K562 (cell line): ENCODE measurements at regions not wholly inside any gene's neighbourhood (a gene's known extent, or its start where the extent isn't known, plus 50 kb on each side); places are given as distances from the start of the nearest gene placed in this dataset.

Experiments
- ATAC-seq: fragments of 200-7000 bp; cut with Tn5 transposase; 3 replicates; pipeline ENCODE4 v1.9.1; 2020; ENCODE audit warnings: moderate library complexity
- BruUV-seq: library from RNA; stranded (reverse); fragments of 400-500 nt; replicated peaks from 2 replicates; lab custom pipeline; 2021; lab: Mats Ljungman, UMichigan
- CTCF ChIA-PET: fragments of 300-600 bp; formaldehyde crosslinking; extraction: SDS; loops from one replicate; lab custom pipeline; 2021; ENCODE audit warnings: low intra/inter-chr PET ratio; lab: Yijun Ruan, JAX
- POLR2A ChIA-PET: fragments of 300-600, 350-650 bp; sonication (Branson Sonifier 250); formaldehyde crosslinking; extraction: SDS; loops from one replicate; lab custom pipeline; 2021; ENCODE audit warnings: antibody characterized with exemption, inconsistent platforms; lab: Yijun Ruan, JAX
- DNase-seq, 4 experiments: peaks; one replicate each; pipeline versions ENCODE4 v3.0.0 to v3.0.0-alpha.2; 2011 to 2018; ENCODE audit warnings: low spot score in 3 of 4, mixed read lengths in 3 of 4; ENCODE audit errors: extremely low read depth in 1 of 4
- FAIRE-seq: peaks from 2 replicates; lab custom pipeline; 2011; peaks lifted over from hg19 to GRCh38; lab: Jason Lieb, UNC
- H2AFZ ChIP-seq: 2 replicates; pipeline ENCODE4 v1.6.0; 2011; ENCODE audit warnings: low read depth, low read length, control low read depth, inconsistent platforms
- H3K27ac ChIP-seq: fragments of 200-600 bp; 3 replicates; pipeline ENCODE4 v1.8.0; 2011; ENCODE audit warnings: low read depth, mild to moderate bottlenecking, control low read depth, inconsistent platforms, low read length, moderate library complexity, mixed read lengths; ENCODE audit errors: extremely low read depth
- H3K27me3 ChIP-seq, 2 experiments: fragments of 300-600 bp in 1 of 2; 2 replicates in 1 of 2; 3 replicates in 1 of 2; pipeline versions ENCODE4 v1.6.0 to v1.8.0; 2011; ENCODE audit warnings: inconsistent platforms in 2 of 2, low read length in 2 of 2, mild to moderate bottlenecking in 1 of 2, mixed read lengths in 1 of 2, moderate library complexity in 1 of 2; ENCODE audit not compliant: control insufficient read depth in 2 of 2, insufficient read depth in 2 of 2
- H3K36me3 ChIP-seq: fragments of 300-600 bp; 3 replicates; pipeline ENCODE4 v1.8.0; 2011; ENCODE audit warnings: mild to moderate bottlenecking, low read length, inconsistent platforms; ENCODE audit not compliant: control insufficient read depth, insufficient read depth
- H3K4me1 ChIP-seq, 2 experiments: fragments of 200-600 bp in 1 of 2; replicated peaks in 1 of 2; 2 replicates in 1 of 2; 3 replicates in 1 of 2; pipeline versions ENCODE4 v1.5.1 to v1.8.0; 2011; ENCODE audit warnings: inconsistent platforms in 2 of 2, low read length in 2 of 2, mild to moderate bottlenecking in 1 of 2, mixed read lengths in 1 of 2, moderate library complexity in 1 of 2; ENCODE audit not compliant: control insufficient read depth in 2 of 2, insufficient read depth in 2 of 2
- H3K4me2 ChIP-seq: 2 replicates; pipeline ENCODE4 v1.6.1; 2011; ENCODE audit warnings: low read length, control low read depth, inconsistent platforms, mixed read lengths; ENCODE audit not compliant: insufficient read depth
- H3K4me3 ChIP-seq: fragments of 200-600 bp; sonication (generic), shearing (Covaris generic); 2 replicates; pipeline ENCODE4 v1.5.1; 2016; ENCODE audit warnings: control low read depth, inconsistent platforms
- H3K79me2 ChIP-seq: fragments of 200-600 bp; 3 replicates; pipeline ENCODE4 v1.8.0; 2011; ENCODE audit warnings: low read length, inconsistent platforms; ENCODE audit not compliant: control insufficient read depth, insufficient read depth
- H3K9ac ChIP-seq, 2 experiments: 2 replicates each; pipeline versions ENCODE4 v1.6.0 to v1.6.1; 2011; ENCODE audit warnings: low read depth in 2 of 2, low read length in 2 of 2, control low read depth in 1 of 2, inconsistent platforms in 1 of 2, mild to moderate bottlenecking in 1 of 2, mixed read lengths in 1 of 2; ENCODE audit not compliant: insufficient read depth in 1 of 2
- H3K9me1 ChIP-seq: one replicate; pipeline ENCODE4 v1.6.0; 2011; ENCODE audit warnings: inconsistent platforms, mild to moderate bottlenecking, low read length, moderate library complexity; ENCODE audit not compliant: control insufficient read depth, insufficient read depth
- H3K9me3 ChIP-seq: replicated peaks from 2 replicates; pipeline ENCODE4 v1.5.1; 2011; ENCODE audit warnings: low read depth, low read length, inconsistent platforms; ENCODE audit not compliant: control insufficient read depth, insufficient read depth
- H4K20me1 ChIP-seq: replicated peaks from 2 replicates; pipeline ENCODE4 v1.6.1; 2011; ENCODE audit warnings: low read length, inconsistent platforms, mixed read lengths; ENCODE audit not compliant: control insufficient read depth, insufficient read depth
- ARID1B ChIP-seq: fragments of 450-650 bp; IDR thresholded peaks from 2 replicates; pipeline ENCODE4 v1.6.1; 2016; ENCODE audit warnings: antibody characterized with exemption, mild to moderate bottlenecking, inconsistent platforms
- CEBPG ChIP-seq, 3 experiments: fragments of 200-800 bp in 1 of 3; sonication (Bioruptor generic) in 1 of 3; sonication (generic) in 1 of 3; formaldehyde crosslinking in 1 of 3; IDR thresholded peaks in 2 of 3; conservative IDR thresholded peaks in 1 of 3; 2 replicates each; pipeline versions ENCODE4 v1.6.1 to v1.8.0; 2016 to 2022; ENCODE audit warnings: missing compliant biosample characterization in 2 of 3, missing genetic modification characterization in 2 of 3, mild to moderate bottlenecking in 1 of 3, missing genetic modification reagents in 1 of 3
- HNRNPUL1 ChIP-seq: fragments of 200-400 bp; formaldehyde crosslinking; IDR thresholded peaks from 2 replicates; pipeline ENCODE4 v1.6.1; 2017; ENCODE audit warnings: low read length
- KAT7 ChIP-seq: sonication (generic); formaldehyde crosslinking; IDR thresholded peaks from 2 replicates; pipeline ENCODE4 v1.8.0; 2022; ENCODE audit warnings: missing genetic modification reagents, mild to moderate bottlenecking, borderline replicate concordance
- POLR2A ChIP-seq: fragments of 450-650 bp; conservative IDR thresholded peaks from 2 replicates; pipeline ENCODE4 v1.6.1; 2016
- TSC22D4 ChIP-seq: fragments of 450-650 bp; IDR thresholded peaks from 2 replicates; pipeline ENCODE4 v1.6.1; 2016; ENCODE audit warnings: missing genetic modification characterization, missing biosample characterization, control low read depth
- ZBTB7A ChIP-seq: IDR thresholded peaks from 2 replicates; pipeline ENCODE4 v1.6.1; 2011; ENCODE audit warnings: low read depth, mild to moderate bottlenecking, low read length, moderate library complexity, borderline replicate concordance; ENCODE audit not compliant: control insufficient read depth
- ZNF354B ChIP-seq: fragments of 250-450 bp; sonication (Bioruptor Pico); IDR thresholded peaks from 2 replicates; pipeline ENCODE4 v1.4.0; 2020
- ZNF561 ChIP-seq: fragments of 450-650 bp; formaldehyde crosslinking; conservative IDR thresholded peaks from 2 replicates; pipeline ENCODE4 v1.4.0; 2020; ENCODE audit warnings: mild to moderate bottlenecking, moderate library complexity
- ZNF75A ChIP-seq: fragments of 450-650 bp; formaldehyde crosslinking; IDR thresholded peaks from 2 replicates; pipeline ENCODE4 v1.4.0; 2020; ENCODE audit warnings: mild to moderate bottlenecking
- WGBS: fragments of 100-300 bp; shearing (Covaris generic); methylation state at CpG from one replicate; pipeline ENCODE4 v1.1.6; 2016; ENCODE audit warnings: low coverage, mixed read lengths; ENCODE audit not compliant: insufficient coverage; ENCODE audit errors: missing lambda C conversion rate; 5-methylcytosine and 5-hydroxymethylcytosine counted together
- in situ Hi-C: fragments of 300-500 bp; cut with MboI; formaldehyde crosslinking; loops from 4 replicates; pipeline ENCODE4 v1.15.0; 2018; ENCODE audit warnings: inconsistent platforms, mixed read lengths
- intact Hi-C: fragments of 100-400 bp; cut with micrococcal nuclease; formaldehyde crosslinking; loops from 2 replicates; pipeline ENCODE4 v1.14.2; 2022
- TF ChIP-seq, protein P1 (sequence below): fragments of 450-650 bp; formaldehyde crosslinking; IDR thresholded peaks from 2 replicates; pipeline ENCODE4 v1.4.0; 2022; ENCODE audit warnings: missing genetic modification characterization
- TF ChIP-seq, protein P2 (sequence below): fragments of 200-800 bp; sonication (Bioruptor generic); IDR thresholded peaks from 2 replicates; pipeline ENCODE4 v1.6.1; 2017; ENCODE audit warnings: missing genetic modification characterization, missing compliant biosample characterization
- TF ChIP-seq, protein P3 (sequence below): sonication (generic); formaldehyde crosslinking; IDR thresholded peaks from 2 replicates; pipeline ENCODE4 v1.8.1; 2023; ENCODE audit warnings: missing genetic modification reagents, mild to moderate bottlenecking, borderline replicate concordance

DNA sequence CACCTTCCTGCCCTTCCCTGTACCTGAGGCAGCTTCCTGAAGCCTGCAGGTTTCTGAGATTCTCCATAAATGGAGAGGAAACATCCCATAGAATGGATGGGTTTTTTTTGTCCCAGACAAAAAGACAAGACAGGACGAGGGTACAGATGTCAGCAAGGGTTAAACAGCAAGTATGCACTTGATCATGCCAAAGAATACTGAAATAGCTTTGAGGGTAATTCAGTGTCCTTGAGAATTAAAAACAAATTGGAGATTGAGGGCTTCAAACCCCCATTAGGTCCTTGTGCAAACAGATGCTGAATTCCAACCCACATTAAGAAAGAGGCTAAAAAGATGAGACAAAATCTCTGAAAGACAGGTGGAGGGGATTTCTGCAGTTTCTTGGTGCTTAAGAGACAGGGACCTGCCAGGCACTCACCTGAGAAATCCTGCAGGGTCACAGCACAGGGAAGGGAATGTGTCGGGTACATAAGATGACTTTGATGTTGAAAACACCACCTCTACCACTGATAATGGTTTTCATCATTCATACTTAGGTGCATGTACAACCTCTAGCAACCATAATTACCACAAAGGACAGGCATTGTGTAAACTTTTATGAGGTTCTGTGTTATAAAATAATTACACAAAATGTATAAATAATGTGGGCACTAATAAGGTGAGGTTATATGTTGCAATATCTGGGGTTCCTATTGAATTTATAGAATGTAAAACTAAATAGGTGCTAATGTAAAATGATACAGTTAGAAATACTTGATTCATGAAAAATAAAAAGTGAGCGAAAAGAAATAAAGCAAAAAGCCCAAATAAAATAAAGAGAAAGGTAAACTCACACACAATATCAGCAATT, 107.1 kb upstream of the TOP3B start:
- no peaks in the 10 kb centered on the region for H3K9me3 ChIP-seq
- H3K4me1 ChIP-seq, result no peaks in the 10 kb centered on the region
- CTCF ChIA-PET, result interaction anchor here (0.6 kb wide), 1 partner anchor 261 kb away, joined by 3 read pairs; no protein-coding TSS in a partner anchor
- H2AFZ ChIP-seq, result no peak overlapping the region
- peaks cover 52 to 67% of the 10 kb centered on the region in 2 experiments for H3K27me3 ChIP-seq
- H3K27ac ChIP-seq, result no peak overlapping the region
- in situ Hi-C loops (no loop called here), intact Hi-C loops (loop anchor here (10.0 kb wide), 1 partner anchor 65 kb away; no protein-coding TSS in a partner anchor)
- WGBS, result 2% methylated on average over 3 of the region's 3 CpGs
- peaks cover 24% of the 10 kb centered on the region for H4K20me1 ChIP-seq
- H3K4me3 ChIP-seq, result no peak overlapping the region
- no peak overlapping the region for H3K4me2 ChIP-seq
- FAIRE-seq (no peak), ATAC-seq (no peak), DNase-seq (no peak)
- no peaks in the 10 kb centered on the region for H3K79me2 ChIP-seq
- POLR2A ChIA-PET, result interaction anchor here (0.7 to 10.8 kb wide), 8 partner anchors 9 to 47 kb away, joined by 3 to 121 read pairs (median 5); no protein-coding TSS in a partner anchor
- H3K9me1 ChIP-seq, result no peaks in the 10 kb centered on the region
- H3K9ac ChIP-seq, result no peak overlapping the region
- no peaks in the 10 kb centered on the region for H3K36me3 ChIP-seq
- BruUV-seq, result no TSS peak
- TF ChIP-seq ARID1B (no peak), CEBPG (CRISPR knock-in tag; IDR thresholded peaks at IDR 0.05) (no peak), CEBPG (tag; conservative IDR thresholded peaks at IDR 0.05 in 1 of 2, IDR thresholded peaks at IDR 0.05 in 1 of 2) (peak; percentile 76 to 89), KAT7 (CRISPR knock-in tag) (0 out of 2 replicates have a peak, but pooled peaks have one; percentile 61), POLR2A (no peak), ZNF561 (CRISPR knock-in tag) (0 out of 2 replicates have a peak, but pooled peaks have one; percentile 35), ZNF354B (CRISPR knock-in tag) (0 out of 2 replicates have a peak, but pooled peaks have one; percentile 7), HNRNPUL1 (no peak), ZNF75A (CRISPR knock-in tag) (no peak), TSC22D4 (peak; percentile 53; the same call in 1 of the 2 replicates), ZBTB7A (no peak)
- TF ChIP-seq, protein P1, sequence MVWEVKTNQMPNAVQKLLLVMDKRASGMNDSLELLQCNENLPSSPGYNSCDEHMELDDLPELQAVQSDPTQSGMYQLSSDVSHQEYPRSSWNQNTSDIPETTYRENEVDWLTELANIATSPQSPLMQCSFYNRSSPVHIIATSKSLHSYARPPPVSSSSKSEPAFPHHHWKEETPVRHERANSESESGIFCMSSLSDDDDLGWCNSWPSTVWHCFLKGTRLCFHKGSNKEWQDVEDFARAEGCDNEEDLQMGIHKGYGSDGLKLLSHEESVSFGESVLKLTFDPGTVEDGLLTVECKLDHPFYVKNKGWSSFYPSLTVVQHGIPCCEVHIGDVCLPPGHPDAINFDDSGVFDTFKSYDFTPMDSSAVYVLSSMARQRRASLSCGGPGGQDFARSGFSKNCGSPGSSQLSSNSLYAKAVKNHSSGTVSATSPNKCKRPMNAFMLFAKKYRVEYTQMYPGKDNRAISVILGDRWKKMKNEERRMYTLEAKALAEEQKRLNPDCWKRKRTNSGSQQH (CRISPR knock-in tag), result no peak
- TF ChIP-seq, protein P2, sequence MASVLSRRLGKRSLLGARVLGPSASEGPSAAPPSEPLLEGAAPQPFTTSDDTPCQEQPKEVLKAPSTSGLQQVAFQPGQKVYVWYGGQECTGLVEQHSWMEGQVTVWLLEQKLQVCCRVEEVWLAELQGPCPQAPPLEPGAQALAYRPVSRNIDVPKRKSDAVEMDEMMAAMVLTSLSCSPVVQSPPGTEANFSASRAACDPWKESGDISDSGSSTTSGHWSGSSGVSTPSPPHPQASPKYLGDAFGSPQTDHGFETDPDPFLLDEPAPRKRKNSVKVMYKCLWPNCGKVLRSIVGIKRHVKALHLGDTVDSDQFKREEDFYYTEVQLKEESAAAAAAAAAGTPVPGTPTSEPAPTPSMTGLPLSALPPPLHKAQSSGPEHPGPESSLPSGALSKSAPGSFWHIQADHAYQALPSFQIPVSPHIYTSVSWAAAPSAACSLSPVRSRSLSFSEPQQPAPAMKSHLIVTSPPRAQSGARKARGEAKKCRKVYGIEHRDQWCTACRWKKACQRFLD (CRISPR knock-in tag), result no peak
- TF ChIP-seq, protein P3, sequence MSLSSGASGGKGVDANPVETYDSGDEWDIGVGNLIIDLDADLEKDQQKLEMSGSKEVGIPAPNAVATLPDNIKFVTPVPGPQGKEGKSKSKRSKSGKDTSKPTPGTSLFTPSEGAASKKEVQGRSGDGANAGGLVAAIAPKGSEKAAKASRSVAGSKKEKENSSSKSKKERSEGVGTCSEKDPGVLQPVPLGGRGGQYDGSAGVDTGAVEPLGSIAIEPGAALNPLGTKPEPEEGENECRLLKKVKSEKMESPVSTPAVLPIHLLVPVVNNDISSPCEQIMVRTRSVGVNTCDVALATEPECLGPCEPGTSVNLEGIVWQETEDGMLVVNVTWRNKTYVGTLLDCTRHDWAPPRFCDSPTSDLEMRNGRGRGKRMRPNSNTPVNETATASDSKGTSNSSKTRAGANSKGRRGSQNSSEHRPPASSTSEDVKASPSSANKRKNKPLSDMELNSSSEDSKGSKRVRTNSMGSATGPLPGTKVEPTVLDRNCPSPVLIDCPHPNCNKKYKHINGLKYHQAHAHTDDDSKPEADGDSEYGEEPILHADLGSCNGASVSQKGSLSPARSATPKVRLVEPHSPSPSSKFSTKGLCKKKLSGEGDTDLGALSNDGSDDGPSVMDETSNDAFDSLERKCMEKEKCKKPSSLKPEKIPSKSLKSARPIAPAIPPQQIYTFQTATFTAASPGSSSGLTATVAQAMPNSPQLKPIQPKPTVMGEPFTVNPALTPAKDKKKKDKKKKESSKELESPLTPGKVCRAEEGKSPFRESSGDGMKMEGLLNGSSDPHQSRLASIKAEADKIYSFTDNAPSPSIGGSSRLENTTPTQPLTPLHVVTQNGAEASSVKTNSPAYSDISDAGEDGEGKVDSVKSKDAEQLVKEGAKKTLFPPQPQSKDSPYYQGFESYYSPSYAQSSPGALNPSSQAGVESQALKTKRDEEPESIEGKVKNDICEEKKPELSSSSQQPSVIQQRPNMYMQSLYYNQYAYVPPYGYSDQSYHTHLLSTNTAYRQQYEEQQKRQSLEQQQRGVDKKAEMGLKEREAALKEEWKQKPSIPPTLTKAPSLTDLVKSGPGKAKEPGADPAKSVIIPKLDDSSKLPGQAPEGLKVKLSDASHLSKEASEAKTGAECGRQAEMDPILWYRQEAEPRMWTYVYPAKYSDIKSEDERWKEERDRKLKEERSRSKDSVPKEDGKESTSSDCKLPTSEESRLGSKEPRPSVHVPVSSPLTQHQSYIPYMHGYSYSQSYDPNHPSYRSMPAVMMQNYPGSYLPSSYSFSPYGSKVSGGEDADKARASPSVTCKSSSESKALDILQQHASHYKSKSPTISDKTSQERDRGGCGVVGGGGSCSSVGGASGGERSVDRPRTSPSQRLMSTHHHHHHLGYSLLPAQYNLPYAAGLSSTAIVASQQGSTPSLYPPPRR, result no peak
